ENCODE measurements at regions not wholly inside any gene's neighbourhood (a gene's known extent, or its start where the extent isn't known, plus 50 kb on each side); places are given as distances from the start of the nearest gene placed in this dataset.

- H3K4me3 ChIP-seq (ENCODE audit: low read depth, low read length): no peak overlapping the region
- TF ChIP-seq CTCF (IDR thresholded peaks at IDR 0.05; ENCODE audit: insufficient read depth, low read depth, low read length): no peak
- no peak for DNase-seq (ENCODE audit: low read depth)
These were observed 87.4 kb downstream of the SLC4A3 start for GRCh38 chr2:219714681-219715400.

GRCh38 chr2:219718066-219718465 is 90.6 kb downstream of the SLC4A3 start:
- no peak overlapping the region for H3K4me3 ChIP-seq (ENCODE audit: low read depth, low read length)
- no peak for TF ChIP-seq CTCF (IDR thresholded peaks at IDR 0.05; ENCODE audit: insufficient read depth, low read depth, low read length)
- peak; percentile 58 for DNase-seq (ENCODE audit: low read depth)

GRCh38 chr2:219719521-219719920 is 92.1 kb downstream of the SLC4A3 start:
- TF ChIP-seq CTCF (IDR thresholded peaks at IDR 0.05; ENCODE audit: insufficient read depth, low read depth, low read length): no peak
- no peak overlapping the region for H3K4me3 ChIP-seq (ENCODE audit: low read depth, low read length)
- DNase-seq (ENCODE audit: low read depth): no peak

GRCh38 chr2:219720956-219721355 is 93.5 kb downstream of the SLC4A3 start:
- DNase-seq (ENCODE audit: low read depth): no peak
- no peak overlapping the region for H3K4me3 ChIP-seq (ENCODE audit: low read depth, low read length)
- TF ChIP-seq CTCF (IDR thresholded peaks at IDR 0.05; ENCODE audit: insufficient read depth, low read depth, low read length): no peak

DNA sequence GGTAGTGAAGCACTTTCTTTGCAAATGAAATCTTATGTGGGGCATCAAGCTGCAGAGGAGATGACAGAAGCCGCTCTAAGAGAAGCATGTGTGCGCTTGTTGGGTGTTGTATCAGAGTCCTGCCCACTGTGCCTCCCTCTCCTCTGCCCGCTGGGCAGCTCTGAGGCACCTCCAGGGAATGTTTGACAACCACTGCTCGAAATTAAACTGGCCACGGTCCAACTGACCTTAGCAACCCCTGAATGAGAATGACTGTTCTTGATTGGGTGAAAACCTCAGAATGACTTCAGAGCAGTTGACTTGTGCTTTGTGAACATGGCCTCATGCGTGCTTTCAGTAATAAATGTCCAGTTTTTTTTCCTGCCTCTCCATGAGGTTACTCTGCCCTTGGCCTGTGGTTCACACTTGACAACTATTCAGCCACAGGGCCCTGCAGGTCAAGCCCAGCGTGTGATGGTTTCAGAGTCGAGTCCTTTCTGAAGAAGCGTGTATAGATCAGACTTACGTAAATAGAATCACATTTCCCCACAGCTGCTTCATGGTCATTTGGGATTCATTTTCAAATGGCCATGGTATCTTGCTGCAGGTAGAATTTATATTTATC is 94.9 kb downstream of the SLC4A3 start:
- TF ChIP-seq CTCF (IDR thresholded peaks at IDR 0.05; ENCODE audit: insufficient read depth, low read depth, low read length): no peak
- H3K4me3 ChIP-seq (ENCODE audit: low read depth, low read length): no peak overlapping the region
- DNase-seq (ENCODE audit: low read depth): no peak

- no peak for TF ChIP-seq CTCF (IDR thresholded peaks at IDR 0.05; ENCODE audit: insufficient read depth, low read depth, low read length)
- DNase-seq (ENCODE audit: low read depth): peak; percentile 15
- H3K4me3 ChIP-seq (ENCODE audit: low read depth, low read length): no peak overlapping the region
These were observed 95.9 kb downstream of the SLC4A3 start for GRCh38 chr2:219723311-219723710.
